SK-N-MC (cell line): ENCODE measurements at regions not wholly inside any gene's neighbourhood (a gene's known extent, or its start where the extent isn't known, plus 50 kb on each side); places are given as distances from the start of the nearest gene placed in this dataset.

Experiments used
- DNase-seq: peaks from one replicate; pipeline ENCODE4 v3.0.0-alpha.2; 2011; ENCODE audit warnings: low read depth, low spot score
- H3K27ac ChIP-seq: fragments of 200-600 bp; sonication (generic); 2 replicates; pipeline ENCODE4 v1.5.1; 2016; ENCODE audit warnings: mixed run types
- H3K36me3 ChIP-seq: fragments of 200-600 bp; sonication (generic); 2 replicates; pipeline ENCODE4 v1.6.1; 2017; ENCODE audit warnings: antibody characterized with exemption, low read length, mixed read lengths; ENCODE audit not compliant: insufficient read depth
- H3K4me3 ChIP-seq: fragments of 200-600 bp; sonication (generic); 2 replicates; pipeline ENCODE4 v1.5.1; 2016
- H3K9ac ChIP-seq: fragments of 200-600 bp; sonication (generic); 2 replicates; pipeline ENCODE4 v1.8.0; 2017; ENCODE audit warnings: mixed run types, mixed read lengths; ENCODE audit not compliant: insufficient read length
- H3K9me3 ChIP-seq: fragments of 200-600 bp; sonication (generic); 2 replicates; pipeline ENCODE4 v1.6.1; 2017; ENCODE audit warnings: low read depth, mild to moderate bottlenecking, antibody characterized with exemption, low read length, moderate library complexity, mixed read lengths
- EZH2 ChIP-seq: fragments of 200-600 bp; sonication (generic); IDR thresholded peaks from one replicate; pipeline ENCODE4 v1.6.1; 2017; ENCODE audit warnings: antibody characterized with exemption
- FOXP2 ChIP-seq: optimal IDR thresholded peaks from 2 replicates; pipeline ENCODE3; 2011; ENCODE audit warnings: mild to moderate bottlenecking, moderate library complexity; ENCODE audit not compliant: insufficient read depth; ENCODE audit errors: extremely low read length, control extremely low read depth
- POLR2AphosphoS5 ChIP-seq: IDR thresholded peaks from 2 replicates; pipeline ENCODE4 v1.6.1; 2012; ENCODE audit warnings: mild to moderate bottlenecking, low read depth, low read length, borderline replicate concordance

GRCh38 chr18:3392467-3392855 is 57.5 kb upstream of the TGIF1 start:
- no peaks in the 10 kb centered on the region for H3K9me3 ChIP-seq
- H3K36me3 ChIP-seq, result no peaks in the 10 kb centered on the region
- TF ChIP-seq POLR2AphosphoS5 (no peak), FOXP2 (no peak), EZH2 (no peak)
- H3K4me3 ChIP-seq, result no peak overlapping the region
- H3K27ac ChIP-seq, result no peak overlapping the region
- H3K9ac ChIP-seq, result no peak overlapping the region
- DNase-seq, result no peak

GRCh38 chr18:3394648-3395047 is 55.3 kb upstream of the TGIF1 start:
- Histone ChIP-seq H3K9me3 (no peaks in the 10 kb centered on the region), H3K36me3 (no peaks in the 10 kb centered on the region), H3K27ac (no peak overlapping the region), H3K9ac (no peak overlapping the region), H3K4me3 (no peak overlapping the region)
- TF ChIP-seq FOXP2, result no peak
- TF ChIP-seq POLR2AphosphoS5, result no peak
- no peak for TF ChIP-seq EZH2
- DNase-seq, result no peak

GRCh38 chr18:3395466-3395865 is 54.5 kb upstream of the TGIF1 start:
- DNase-seq, result no peak
- H3K9ac ChIP-seq, result no peak overlapping the region
- H3K27ac ChIP-seq, result no peak overlapping the region
- no peaks in the 10 kb centered on the region for H3K36me3 ChIP-seq
- no peak overlapping the region for H3K4me3 ChIP-seq
- no peaks in the 10 kb centered on the region for H3K9me3 ChIP-seq
- TF ChIP-seq POLR2AphosphoS5, result no peak
- TF ChIP-seq FOXP2, result no peak
- TF ChIP-seq EZH2, result no peak

- DNase-seq, result no peak
- H3K9ac ChIP-seq, result no peak overlapping the region
- no peak overlapping the region for H3K27ac ChIP-seq
- no peak for TF ChIP-seq EZH2
- no peaks in the 10 kb centered on the region for H3K36me3 ChIP-seq
- H3K9me3 ChIP-seq, result no peaks in the 10 kb centered on the region
- no peak overlapping the region for H3K4me3 ChIP-seq
These were observed 52.8 kb upstream of the TGIF1 start for GRCh38 chr18:3397031-3397750.

GRCh38 chr18:3397786-3398185 is 52.2 kb upstream of the TGIF1 start:
- no peak overlapping the region for H3K27ac ChIP-seq
- TF ChIP-seq FOXP2, result no peak
- TF ChIP-seq POLR2AphosphoS5, result no peak
- TF ChIP-seq EZH2, result no peak
- no peak for DNase-seq

More at GRCh38 chr18:3397786-3398185, 52.2 kb upstream of the TGIF1 start:
- H3K9ac ChIP-seq, result no peak overlapping the region
- H3K4me3 ChIP-seq, result no peak overlapping the region
- H3K36me3 ChIP-seq, result no peaks in the 10 kb centered on the region
- H3K9me3 ChIP-seq, result no peaks in the 10 kb centered on the region
